HG02763 (cell line): ENCODE measurements at regions not wholly inside any gene's neighbourhood (a gene's known extent, or its start where the extent isn't known, plus 50 kb on each side); places are given as distances from the start of the nearest gene placed in this dataset.
"Not testable (repeated sequence)": the region's sequence is repeated elsewhere in the genome, so short reads cannot be mapped to it uniquely, and the experiment has no call there.

Experiments used
- ATAC-seq: cut with Tn5 transposase; IDR thresholded peaks from one replicate; pipeline ENCODE4 v1.9.1; 2021; ENCODE audit warnings: mild to moderate bottlenecking, moderate library complexity; ENCODE audit not compliant: unreplicated experiment

DNA sequence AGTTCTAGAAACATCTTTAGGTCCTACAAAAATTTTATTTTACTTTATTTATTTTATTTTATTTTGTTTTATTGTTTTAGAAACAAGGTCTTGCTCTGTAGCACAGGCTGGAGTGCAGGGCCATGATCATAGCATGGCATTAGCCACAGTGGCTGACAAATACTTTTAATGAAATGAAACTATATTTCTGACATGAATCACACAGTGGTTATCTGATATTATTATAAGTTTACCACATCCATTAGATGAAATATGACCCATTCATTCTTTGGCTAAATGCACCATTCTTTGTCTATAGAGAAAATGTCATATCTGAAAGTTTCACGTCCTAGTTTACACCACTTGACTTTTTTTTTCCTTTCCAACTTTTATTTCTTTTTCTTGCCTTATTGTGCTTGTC lies 613.4 kb upstream of the ADAMTS5 start:
- no peak for ATAC-seq

DNA sequence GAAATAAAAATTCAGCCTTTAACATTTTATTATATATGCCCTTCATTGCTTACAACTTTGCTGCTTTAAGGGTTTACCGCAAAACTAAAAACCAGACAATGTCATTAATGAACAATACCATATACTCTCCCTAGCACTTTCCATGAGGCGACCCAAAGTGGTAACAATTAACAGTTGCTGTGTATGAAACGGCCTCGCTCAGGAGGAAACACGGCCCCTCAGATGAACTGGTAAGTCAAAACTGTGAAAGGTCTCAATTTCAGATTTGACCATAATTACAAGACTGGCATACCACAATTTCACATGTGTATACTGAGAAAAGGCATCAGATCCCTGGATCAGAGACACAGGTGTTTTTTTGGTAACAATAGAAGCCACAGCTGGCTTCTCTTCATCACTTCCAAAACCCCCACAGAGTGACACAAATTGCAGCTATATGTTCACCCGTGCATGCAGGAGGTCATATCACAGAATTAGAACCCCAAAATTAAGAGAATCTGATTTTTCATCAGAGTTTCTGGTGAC lies 611.9 kb upstream of the ADAMTS5 start:
- no peak for ATAC-seq

- ATAC-seq = no peak
Observed at GRCh38 chr21:27572696-27573095, 605.8 kb upstream of the ADAMTS5 start.

- ATAC-seq = no peak
Observed at GRCh38 chr21:27571706-27572105, 604.8 kb upstream of the ADAMTS5 start.

DNA sequence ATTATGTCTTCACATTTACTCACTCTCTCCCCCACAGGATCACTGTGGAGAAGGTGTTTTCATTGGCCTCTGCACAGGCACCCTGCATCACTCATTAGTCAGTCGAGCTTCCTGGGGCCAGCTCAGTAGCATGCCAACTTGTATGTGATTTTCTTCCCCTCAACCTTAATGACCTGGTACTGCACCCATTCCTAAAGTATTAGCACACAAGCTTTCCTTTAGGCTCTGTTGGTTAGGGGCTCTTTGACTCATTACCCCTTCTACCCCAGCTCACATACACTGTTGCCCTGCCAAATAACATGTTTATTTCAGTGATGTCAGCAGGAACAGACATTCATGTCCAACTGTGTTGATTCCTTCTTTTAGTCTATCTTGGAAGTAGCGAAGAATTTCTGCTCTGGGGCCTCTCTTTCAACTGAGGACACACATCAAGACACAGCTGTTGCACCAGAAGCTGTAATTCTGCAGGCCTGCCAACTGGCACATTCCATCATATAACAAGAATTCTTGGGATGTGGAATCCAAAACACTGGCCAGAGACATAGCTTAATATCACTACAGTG lies 603.5 kb upstream of the ADAMTS5 start:
- ATAC-seq = no peak

DNA sequence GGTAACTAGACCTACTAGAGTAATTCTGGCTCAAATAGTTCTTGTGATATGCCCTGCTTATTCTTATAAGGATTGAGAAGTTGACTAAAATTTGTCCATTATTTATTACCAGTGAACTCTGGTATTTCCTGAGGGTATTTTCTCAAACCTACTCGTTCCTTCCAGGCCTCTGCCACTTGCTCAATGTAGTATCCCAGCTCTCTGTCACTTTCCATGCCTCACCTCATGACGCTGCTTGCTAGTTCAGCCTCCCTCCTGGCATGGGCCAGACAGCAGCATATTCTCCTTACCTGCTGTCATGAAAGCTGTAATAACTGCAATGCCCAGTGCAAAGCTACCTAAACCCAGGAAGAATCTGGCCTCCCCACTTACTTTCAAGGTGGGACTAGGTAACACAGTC lies 602.9 kb upstream of the ADAMTS5 start:
- no peak for ATAC-seq

GRCh38 chr21:27569091-27569490 lies 602.2 kb upstream of the ADAMTS5 start:
- no peak for ATAC-seq

- ATAC-seq = no peak
Observed at GRCh38 chr21:27567381-27567780, 600.5 kb upstream of the ADAMTS5 start.

DNA sequence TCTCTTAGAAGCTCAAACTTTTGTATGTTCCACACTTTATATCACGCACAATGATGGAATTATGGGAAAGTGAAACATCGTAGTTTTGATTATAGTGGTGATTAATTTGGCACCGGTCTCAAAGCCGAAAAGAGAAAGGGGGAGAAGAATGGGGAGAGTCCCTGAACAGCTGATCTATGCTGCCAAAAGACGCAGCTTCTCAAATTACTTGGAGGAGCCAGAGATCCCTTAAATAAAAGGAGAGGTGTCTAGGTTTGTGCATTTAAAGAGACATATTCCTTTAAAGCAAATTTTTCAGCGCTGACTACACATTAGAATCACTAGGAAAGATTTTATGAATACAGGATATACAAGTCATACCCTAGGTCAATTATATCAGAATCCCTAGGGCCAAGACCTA lies 599.6 kb upstream of the ADAMTS5 start:
- ATAC-seq = no peak

- no peak for ATAC-seq
Observed at GRCh38 chr21:27565364-27565763, 598.5 kb upstream of the ADAMTS5 start.

GRCh38 chr21:27564684-27565301 lies 597.9 kb upstream of the ADAMTS5 start:
- no peak for ATAC-seq

DNA sequence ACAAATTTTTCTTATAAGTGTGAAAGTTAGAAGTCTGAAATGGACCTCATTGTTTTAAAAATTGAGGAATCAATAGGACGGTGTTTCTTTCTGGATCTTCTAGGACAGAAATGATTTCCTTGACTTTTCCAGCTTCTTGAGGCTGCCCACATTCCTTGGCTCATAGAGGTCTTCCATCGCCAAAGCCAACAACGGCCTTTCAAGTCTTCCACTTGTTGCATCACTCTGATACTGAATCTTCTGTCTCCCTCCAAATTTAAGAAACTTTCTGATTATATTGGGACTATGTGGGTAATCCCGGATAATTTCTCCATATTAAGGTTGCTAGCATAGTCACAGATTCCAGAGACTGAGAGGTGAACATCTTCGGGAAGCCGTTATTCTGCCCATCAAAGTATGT lies 595.4 kb upstream of the ADAMTS5 start:
- ATAC-seq = no peak

DNA sequence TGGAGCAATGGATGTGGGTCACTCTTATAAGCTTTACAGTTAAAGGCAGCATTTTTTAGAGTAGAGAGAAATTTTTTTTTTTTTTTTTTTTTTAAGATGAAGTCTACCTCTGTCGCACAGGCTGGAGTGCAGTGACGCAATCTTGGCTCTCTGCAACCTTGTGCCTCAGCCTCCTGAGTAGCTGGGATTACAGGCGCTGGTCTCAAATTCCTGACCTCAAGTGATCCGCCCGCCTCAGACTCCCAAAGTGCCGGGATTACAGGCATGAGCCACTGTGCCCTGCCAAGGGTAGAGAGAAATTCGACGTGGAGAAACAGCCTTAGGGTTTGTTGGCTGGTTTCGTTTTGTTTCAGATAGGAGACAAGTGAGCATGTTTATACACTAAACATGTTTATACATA lies 594.2 kb upstream of the ADAMTS5 start:
- ATAC-seq = no peak

- ATAC-seq = no peak
Observed at GRCh38 chr21:27557356-27557755, 590.5 kb upstream of the ADAMTS5 start.

DNA sequence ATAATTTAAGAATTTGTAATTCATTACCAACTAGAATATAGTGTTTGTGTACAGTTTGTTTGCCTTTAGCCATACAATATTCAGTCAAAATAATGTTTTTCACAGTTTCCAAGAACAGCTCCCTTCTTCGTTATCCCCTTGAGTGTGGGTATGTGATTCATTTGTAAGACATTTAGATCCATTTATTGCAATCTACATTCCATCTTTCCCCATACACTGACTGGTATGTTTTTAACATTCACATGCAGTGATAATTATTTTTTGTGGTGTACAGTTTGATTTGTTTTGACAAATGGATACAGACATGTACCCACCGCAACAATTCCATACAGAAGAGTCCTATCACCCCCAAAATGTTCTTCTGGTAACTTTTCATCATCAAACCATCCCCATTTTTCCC lies 589.1 kb upstream of the ADAMTS5 start:
- no peak for ATAC-seq

GRCh38 chr21:27550287-27550686 lies 583.4 kb upstream of the ADAMTS5 start:
- ATAC-seq = no peak

GRCh38 chr21:27548486-27548885 lies 581.6 kb upstream of the ADAMTS5 start:
- no peak for ATAC-seq

DNA sequence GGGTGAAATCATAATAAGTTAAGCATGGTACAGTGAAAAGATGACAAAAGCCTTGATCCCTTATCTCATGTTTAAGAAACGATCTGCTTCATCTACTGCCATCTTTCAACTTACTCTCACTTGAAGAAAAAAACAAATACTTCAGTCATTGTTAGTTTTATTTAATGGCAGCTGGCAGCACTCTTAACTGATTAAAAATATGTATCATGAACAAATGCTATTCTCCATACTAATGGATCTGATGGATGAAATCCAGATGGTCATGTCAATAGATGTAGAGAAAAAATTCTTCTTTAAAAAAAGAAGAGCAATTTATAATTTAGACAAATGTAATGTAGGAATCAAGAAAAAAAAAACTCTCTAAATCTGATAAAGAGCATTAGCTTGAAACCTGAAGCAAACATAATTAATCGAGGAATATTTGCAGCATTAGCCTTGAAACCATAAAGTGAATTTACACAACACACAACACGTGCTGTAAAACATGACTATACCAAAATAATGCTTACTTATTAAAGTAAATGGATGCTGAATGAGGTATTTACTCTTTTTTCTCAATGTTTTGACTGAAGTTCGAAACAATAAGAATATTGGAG lies 579.0 kb upstream of the ADAMTS5 start:
- ATAC-seq = no peak

DNA sequence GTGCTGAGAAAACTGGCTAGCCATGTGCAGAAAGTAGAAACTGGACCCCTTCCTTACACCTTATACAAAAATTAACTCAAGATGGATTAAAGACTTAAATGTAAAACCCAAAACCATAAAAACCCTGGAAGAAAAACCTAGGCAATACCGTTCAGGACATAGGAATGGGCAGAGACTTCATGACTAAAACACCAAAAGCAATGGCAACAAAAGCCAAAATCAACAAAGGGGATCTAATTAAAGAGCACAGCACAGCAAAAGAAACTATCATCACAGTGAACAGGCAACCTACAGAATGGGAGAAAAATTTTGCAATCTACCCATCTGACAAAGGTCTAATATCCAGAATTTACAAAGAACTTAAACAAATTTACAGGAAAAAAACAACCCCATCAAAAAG lies 575.2 kb upstream of the ADAMTS5 start:
- ATAC-seq = not testable (repeated sequence)

- no peak for ATAC-seq
Observed at GRCh38 chr21:27536319-27536718, 569.4 kb upstream of the ADAMTS5 start.

DNA sequence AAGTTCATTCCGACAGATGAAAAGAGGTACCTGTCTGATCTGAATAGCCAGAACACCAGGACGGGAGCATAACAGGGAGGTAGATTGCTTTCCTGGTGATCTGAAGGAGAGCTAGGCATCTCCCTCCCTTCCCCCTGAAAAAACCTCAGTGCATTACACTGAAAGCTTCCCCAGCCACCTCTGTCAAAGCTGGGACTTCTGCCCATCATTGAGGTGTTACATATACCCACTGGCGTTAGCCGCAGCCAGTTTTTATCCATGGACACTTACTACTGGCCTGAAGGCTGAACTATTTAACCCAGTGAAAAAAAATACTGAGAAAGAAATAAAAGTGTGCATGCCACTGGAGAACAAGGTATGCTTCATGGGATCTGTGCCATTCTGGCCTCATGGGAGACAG lies 568.3 kb upstream of the ADAMTS5 start:
- no peak for ATAC-seq

- no peak for ATAC-seq
Observed at GRCh38 chr21:27534206-27534605, 567.3 kb upstream of the ADAMTS5 start.

DNA sequence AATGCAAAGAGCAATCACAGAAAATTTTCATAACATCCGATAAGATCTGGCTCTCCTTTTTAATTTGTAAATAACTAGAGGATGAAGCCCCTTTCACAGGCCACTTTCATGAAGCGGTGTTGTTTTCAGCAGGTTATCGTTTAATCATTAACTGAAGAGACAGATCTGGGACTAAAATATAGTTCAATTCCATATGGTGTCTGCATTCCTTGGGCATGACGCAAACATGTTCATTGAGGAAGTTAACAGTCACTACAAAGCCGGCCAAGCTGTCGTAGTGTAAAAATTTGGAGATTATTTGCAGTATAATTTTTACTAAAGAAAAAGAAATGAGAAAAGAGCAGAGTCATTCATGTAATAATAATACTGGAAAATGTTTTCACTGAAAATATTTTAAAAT lies 565.2 kb upstream of the ADAMTS5 start:
- no peak for ATAC-seq
